ENCODE measurements at regions not wholly inside any gene's neighbourhood (a gene's known extent, or its start where the extent isn't known, plus 50 kb on each side); places are given as distances from the start of the nearest gene placed in this dataset.

GRCh38 chr4:96974295-96974694 is 1134.4 kb downstream of the PDHA2 start:
- Histone ChIP-seq H3K27me3 (ENCODE audit: insufficient read depth, poor library complexity, severe bottlenecking) (no peaks in the 10 kb centered on the region), H3K4me3 (replicated peaks; ENCODE audit: insufficient read depth, low read length) (no peak overlapping the region), H3K27ac (replicated peaks) (no peak overlapping the region)
- TF ChIP-seq GABPA (IDR thresholded peaks at IDR 0.05; ENCODE audit: low read depth) (no peak), REST (IDR thresholded peaks at IDR 0.05; ENCODE audit: insufficient replicate concordance, low read depth) (no peak), CTCF (IDR thresholded peaks at IDR 0.05; ENCODE audit: insufficient read depth, low read length) (no peak), POLR2AphosphoS5 (IDR thresholded peaks at IDR 0.05; ENCODE audit: low read depth) (no peak), SPI1 (IDR thresholded peaks at IDR 0.05; ENCODE audit: borderline replicate concordance, low read depth) (no peak)
- no peak for DNase-seq (ENCODE audit: low read depth in 1 of 2, low spot score in 1 of 2)

GRCh38 chr4:96983830-96984229 is 1143.9 kb downstream of the PDHA2 start:
- TF ChIP-seq POLR2AphosphoS5 (IDR thresholded peaks at IDR 0.05; ENCODE audit: low read depth) (no peak), CTCF (IDR thresholded peaks at IDR 0.05; ENCODE audit: insufficient read depth, low read length) (no peak), REST (IDR thresholded peaks at IDR 0.05; ENCODE audit: insufficient replicate concordance, low read depth) (no peak), GABPA (IDR thresholded peaks at IDR 0.05; ENCODE audit: low read depth) (no peak), SPI1 (IDR thresholded peaks at IDR 0.05; ENCODE audit: borderline replicate concordance, low read depth) (no peak)
- DNase-seq (ENCODE audit: low read depth in 1 of 2, low spot score in 1 of 2), result no peak
- H3K27me3 ChIP-seq (ENCODE audit: insufficient read depth, poor library complexity, severe bottlenecking), result no peaks in the 10 kb centered on the region
- no peak overlapping the region for H3K4me3 ChIP-seq (replicated peaks; ENCODE audit: insufficient read depth, low read length)
- H3K27ac ChIP-seq (replicated peaks), result no peak overlapping the region

GRCh38 chr4:96986816-96987215 is 1146.9 kb downstream of the PDHA2 start:
- Histone ChIP-seq H3K27me3 (ENCODE audit: insufficient read depth, poor library complexity, severe bottlenecking) (no peaks in the 10 kb centered on the region), H3K4me3 (replicated peaks; ENCODE audit: insufficient read depth, low read length) (no peak overlapping the region), H3K27ac (replicated peaks) (no peak overlapping the region)
- no peak for DNase-seq (ENCODE audit: low read depth in 1 of 2, low spot score in 1 of 2)
- no peak for TF ChIP-seq CTCF (IDR thresholded peaks at IDR 0.05; ENCODE audit: insufficient read depth, low read length)
- no peak for TF ChIP-seq GABPA (IDR thresholded peaks at IDR 0.05; ENCODE audit: low read depth)
- TF ChIP-seq SPI1 (IDR thresholded peaks at IDR 0.05; ENCODE audit: borderline replicate concordance, low read depth), result no peak
- no peak for TF ChIP-seq POLR2AphosphoS5 (IDR thresholded peaks at IDR 0.05; ENCODE audit: low read depth)
- no peak for TF ChIP-seq REST (IDR thresholded peaks at IDR 0.05; ENCODE audit: insufficient replicate concordance, low read depth)

Measured in HL-60 (cell line).